ES-I3 (cell line): ENCODE measurements at regions not wholly inside any gene's neighbourhood (a gene's known extent, or its start where the extent isn't known, plus 50 kb on each side); places are given as distances from the start of the nearest gene placed in this dataset.
"Not testable (repeated sequence)": the region's sequence is repeated elsewhere in the genome, so short reads cannot be mapped to it uniquely, and the experiment has no call there.

Source experiments
- H3K36me3 ChIP-seq: 2 replicates; pipeline ENCODE4 v1.6.1; 2013; ENCODE audit warnings: mild to moderate bottlenecking, low read length, control low read depth, moderate library complexity; ENCODE audit not compliant: insufficient read depth
- H3K4me1 ChIP-seq: 2 replicates; pipeline ENCODE4 v1.6.1; 2013; ENCODE audit warnings: mild to moderate bottlenecking, control low read depth, low read length; ENCODE audit not compliant: insufficient read depth
- H3K9ac ChIP-seq: 2 replicates; pipeline ENCODE4 v1.6.1; 2013; ENCODE audit warnings: low read depth, mild to moderate bottlenecking, low read length, moderate library complexity
- H3K9me3 ChIP-seq: 2 replicates; pipeline ENCODE4 v1.6.1; 2013; ENCODE audit warnings: mild to moderate bottlenecking, low read length, moderate library complexity; ENCODE audit not compliant: control insufficient read depth, insufficient read depth

DNA sequence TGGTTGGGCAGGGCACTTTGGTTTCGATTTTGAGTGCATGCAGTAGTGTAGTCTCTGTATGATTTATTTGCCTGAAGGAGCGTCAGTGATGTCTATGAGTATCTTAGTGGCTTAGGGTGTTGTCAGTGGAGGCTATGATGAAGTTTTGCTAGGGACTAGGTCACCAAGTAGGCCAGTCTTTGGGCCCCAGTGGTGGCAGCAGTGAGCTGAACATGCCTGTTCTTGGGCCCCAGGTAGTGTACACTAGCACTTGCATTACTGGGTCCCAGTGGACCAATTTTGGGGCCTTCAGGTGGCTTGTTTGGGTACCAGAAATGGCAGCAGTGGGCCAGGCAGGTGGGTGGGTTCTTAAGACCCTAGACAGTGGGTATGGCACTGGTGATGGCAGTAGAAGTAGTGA, 598.7 kb upstream of the SPRY2 start:
- H3K9ac ChIP-seq = no peak overlapping the region
- no peaks in the 10 kb centered on the region for H3K36me3 ChIP-seq
- H3K9me3 ChIP-seq = no peaks in the 10 kb centered on the region
- no peaks in the 10 kb centered on the region for H3K4me1 ChIP-seq

DNA sequence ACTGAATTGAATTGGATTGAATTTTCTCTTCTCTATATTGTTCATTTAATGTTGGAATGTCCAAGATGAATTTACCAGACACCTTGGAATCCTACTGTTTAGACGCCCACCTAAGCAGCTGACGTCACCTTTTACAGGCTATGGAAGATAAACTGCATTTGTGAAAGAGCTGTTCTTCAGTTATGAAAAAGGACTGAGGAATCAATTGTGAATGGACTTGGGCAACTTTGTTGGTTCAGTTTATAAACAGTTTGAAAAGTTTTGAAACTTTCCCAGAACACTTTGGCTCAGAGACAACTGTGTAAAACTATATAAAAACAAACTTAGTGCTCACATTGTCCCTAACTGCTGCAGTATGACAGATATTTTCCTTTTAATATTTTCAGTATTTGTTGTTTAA, 590.8 kb upstream of the SPRY2 start:
- Histone ChIP-seq H3K36me3 (no peaks in the 10 kb centered on the region), H3K9ac (no peak overlapping the region), H3K4me1 (no peaks in the 10 kb centered on the region), H3K9me3 (no peaks in the 10 kb centered on the region)

DNA sequence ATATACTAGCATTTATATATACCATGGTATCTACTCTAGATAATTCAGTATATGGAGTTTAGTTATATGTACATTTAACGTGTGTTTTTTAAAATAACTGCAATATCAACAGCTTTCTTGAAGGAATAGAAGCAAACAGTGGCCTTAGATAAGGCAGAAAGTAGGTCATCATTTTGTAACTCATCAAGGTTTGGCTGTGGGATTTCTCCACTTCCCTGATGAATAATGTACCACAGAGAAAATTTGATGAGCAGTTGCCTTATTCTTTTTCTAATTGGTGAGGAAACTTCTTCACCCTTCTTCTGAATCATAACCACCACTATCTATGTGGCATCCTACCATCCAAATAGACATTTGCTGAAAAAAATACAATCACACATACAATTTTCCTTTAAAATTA, 590.2 kb upstream of the SPRY2 start:
- no peaks in the 10 kb centered on the region for H3K36me3 ChIP-seq

DNA sequence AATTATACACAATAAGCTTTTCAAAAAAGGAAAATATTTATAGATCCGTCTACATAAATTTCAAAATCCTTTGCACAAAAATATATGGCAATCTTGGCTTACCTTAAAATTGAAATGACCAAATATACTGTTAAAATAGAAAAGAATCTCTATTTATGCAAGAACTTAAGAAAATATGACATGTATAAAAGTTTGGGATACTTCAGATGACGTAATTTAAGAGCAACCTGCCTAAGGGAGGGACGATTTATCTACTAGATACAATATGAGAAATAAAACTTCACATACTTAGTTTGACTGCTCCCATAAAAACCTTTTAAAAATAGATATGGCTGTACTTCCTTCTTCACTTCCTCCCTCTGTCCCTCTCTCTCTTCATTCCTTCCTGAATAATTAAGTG, 587.3 kb upstream of the SPRY2 start:
- H3K36me3 ChIP-seq = no peaks in the 10 kb centered on the region
- H3K9me3 ChIP-seq = no peaks in the 10 kb centered on the region
- no peak overlapping the region for H3K9ac ChIP-seq
- H3K4me1 ChIP-seq = no peaks in the 10 kb centered on the region

More for the DNA sequence above, 590.2 kb upstream of the SPRY2 start:
- Histone ChIP-seq H3K4me1 (no peaks in the 10 kb centered on the region), H3K9me3 (no peaks in the 10 kb centered on the region), H3K9ac (no peak overlapping the region)

DNA sequence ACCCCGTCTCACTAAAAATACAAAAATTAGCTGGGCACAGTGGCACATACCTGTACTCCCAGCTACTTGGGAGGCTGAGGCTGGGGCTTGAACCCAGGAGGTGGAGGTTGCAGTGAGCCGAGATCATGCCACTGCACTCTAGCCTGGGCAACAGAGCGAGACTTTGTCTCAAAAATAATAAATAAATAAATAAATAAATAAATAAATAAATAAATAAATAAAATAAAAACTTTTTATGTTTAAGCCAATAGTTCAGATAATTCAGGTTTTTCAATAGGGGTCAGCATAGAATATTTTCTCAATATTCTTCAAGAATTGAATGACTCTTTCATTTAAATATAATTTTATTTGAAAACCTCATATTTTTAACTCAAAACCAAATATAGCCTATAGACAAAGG, 585.1 kb upstream of the SPRY2 start:
- H3K36me3 ChIP-seq, H3K9me3 ChIP-seq, H3K4me1 ChIP-seq, H3K9ac ChIP-seq: not testable (repeated sequence)

DNA sequence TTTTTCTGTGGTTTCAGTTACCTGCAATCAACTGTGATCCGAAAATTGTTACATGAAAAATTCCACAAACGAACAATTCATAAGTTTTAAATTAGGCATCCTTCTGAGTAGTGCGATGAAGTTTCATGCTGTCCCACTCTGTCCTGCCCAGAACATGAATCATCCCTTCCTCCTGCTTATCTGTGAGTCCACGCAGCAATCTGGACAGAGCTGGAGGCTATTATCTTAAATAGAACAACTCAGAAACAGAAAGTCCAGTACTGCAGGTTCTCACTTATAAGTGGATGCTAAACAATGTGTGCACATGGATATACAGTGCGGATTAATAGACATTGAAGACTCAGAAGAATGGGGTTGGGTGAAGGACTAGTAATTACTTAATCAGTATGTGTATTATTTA, 583.7 kb upstream of the SPRY2 start:
- no peaks in the 10 kb centered on the region for H3K4me1 ChIP-seq
- H3K36me3 ChIP-seq = no peaks in the 10 kb centered on the region
- H3K9me3 ChIP-seq = no peaks in the 10 kb centered on the region
- no peak overlapping the region for H3K9ac ChIP-seq

DNA sequence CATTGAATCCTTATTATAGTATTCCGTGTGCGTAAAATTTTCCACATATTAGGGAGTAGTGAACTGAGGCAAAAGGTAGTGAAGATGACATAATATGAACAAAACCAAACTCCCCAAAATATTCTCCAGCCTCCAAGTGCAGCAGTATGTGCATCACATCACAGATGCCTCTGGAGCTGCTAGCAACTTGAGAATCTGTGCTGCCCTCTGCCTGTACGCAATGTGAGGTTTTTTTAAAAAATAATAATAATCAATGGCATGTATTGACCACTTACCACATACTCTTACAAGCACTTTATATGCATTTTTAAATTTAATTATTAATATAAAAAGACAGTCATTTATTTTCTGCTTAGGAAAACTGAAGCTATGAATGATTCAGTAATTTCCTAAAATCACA, 583.0 kb upstream of the SPRY2 start:
- Histone ChIP-seq H3K36me3 (no peaks in the 10 kb centered on the region), H3K9ac (no peak overlapping the region), H3K4me1 (no peaks in the 10 kb centered on the region), H3K9me3 (no peaks in the 10 kb centered on the region)

DNA sequence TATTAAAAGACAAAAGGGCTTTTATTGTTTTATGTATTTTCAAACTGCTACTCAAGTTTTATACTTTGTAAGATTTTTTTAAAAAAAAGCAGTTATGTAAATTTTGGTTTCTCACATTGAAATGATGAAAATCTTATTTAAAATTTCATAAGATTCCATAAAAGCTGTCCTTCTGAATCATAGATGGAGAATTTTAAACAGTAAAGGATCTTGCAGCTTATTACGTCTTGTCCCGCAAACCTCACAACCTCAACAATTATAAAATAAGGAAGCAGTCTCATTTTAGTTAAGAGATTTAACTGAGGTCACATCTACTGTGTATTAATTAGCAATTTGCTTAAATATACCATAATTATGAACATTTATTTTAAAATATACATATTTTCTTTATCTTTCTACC, 581.0 kb upstream of the SPRY2 start:
- Histone ChIP-seq H3K9ac (no peak overlapping the region), H3K4me1 (no peaks in the 10 kb centered on the region), H3K9me3 (no peaks in the 10 kb centered on the region), H3K36me3 (no peaks in the 10 kb centered on the region)

DNA sequence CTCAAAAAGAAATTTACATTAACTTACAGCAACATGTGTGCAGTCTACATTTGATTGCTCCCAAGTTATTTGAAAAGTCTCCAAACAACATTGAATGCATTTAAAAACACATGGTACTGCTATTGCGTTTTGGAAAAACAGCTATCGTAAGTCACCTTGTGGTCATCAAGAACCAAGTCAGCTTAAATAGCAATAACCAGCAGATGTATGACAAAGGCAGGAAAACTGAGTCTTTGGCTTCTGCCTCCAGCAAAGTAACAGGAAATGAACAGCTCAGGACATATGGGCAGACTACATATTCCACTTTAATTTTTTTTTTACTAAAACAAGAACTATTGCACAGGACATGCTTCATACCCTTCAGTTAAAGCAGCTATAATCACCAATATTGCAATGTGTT, 580.6 kb upstream of the SPRY2 start:
- H3K36me3 ChIP-seq = no peaks in the 10 kb centered on the region
- no peaks in the 10 kb centered on the region for H3K4me1 ChIP-seq
- no peak overlapping the region for H3K9ac ChIP-seq
- H3K9me3 ChIP-seq = no peaks in the 10 kb centered on the region

DNA sequence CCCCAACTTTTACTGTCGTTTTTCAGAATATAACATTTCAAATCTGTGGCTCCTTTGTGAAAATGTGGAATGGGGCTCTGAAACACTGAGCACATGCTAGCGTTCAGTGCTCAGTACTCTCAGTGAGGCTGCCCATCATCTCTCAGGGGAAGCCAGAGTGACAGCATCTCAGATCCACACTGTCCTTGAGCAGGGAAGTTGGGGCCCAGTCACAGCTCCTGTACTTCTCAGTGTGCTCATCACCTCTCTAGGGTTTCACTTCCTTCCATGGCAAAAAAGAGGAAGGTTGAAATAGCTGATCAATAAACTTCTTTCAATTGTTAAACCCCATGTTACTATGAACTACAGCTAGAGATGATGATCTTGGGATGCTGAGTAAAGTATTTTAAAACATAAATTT, 565.9 kb upstream of the SPRY2 start:
- no peaks in the 10 kb centered on the region for H3K36me3 ChIP-seq
- H3K4me1 ChIP-seq = no peaks in the 10 kb centered on the region
- H3K9me3 ChIP-seq = no peaks in the 10 kb centered on the region
- no peak overlapping the region for H3K9ac ChIP-seq

DNA sequence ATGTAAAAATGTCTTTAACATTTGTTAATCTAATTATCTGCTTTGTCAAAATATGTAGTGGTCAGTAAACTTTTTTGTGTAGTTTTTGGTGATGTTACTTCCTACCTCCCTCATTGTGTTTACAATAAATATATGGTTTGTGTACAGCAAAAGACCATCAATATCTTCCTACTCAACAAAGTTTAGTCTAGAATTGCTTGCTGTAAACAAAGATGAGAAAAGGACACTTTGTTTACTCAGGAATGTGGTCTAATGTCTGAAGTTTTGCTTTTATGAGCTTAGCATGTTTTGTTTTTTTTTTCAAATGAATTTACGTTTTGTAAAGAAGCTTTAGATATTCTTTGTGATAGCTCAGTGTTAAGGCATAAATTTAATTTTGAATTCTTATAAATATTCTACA, 563.5 kb upstream of the SPRY2 start:
- Histone ChIP-seq H3K4me1 (no peaks in the 10 kb centered on the region), H3K9me3 (no peaks in the 10 kb centered on the region), H3K36me3 (no peaks in the 10 kb centered on the region), H3K9ac (no peak overlapping the region)

DNA sequence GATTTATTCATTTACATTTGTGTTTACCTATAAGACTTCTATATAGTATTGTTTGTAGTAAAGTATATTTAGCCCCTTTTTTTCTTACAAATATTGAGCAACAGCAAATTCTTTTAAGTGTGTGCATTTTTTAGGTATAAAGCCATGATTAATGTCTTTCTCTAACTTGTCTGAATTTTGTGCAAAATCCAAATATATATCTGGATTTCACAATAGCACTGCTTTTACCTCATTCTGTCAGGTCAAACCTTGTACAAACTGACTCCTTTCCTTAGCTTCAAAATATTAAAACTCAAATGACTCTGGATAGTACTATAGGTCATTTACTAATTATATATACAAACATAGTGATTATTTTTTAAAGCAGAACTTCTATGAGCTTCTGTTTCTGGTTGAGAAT, 563.0 kb upstream of the SPRY2 start:
- Histone ChIP-seq H3K4me1 (no peaks in the 10 kb centered on the region), H3K9ac (no peak overlapping the region), H3K36me3 (no peaks in the 10 kb centered on the region), H3K9me3 (no peaks in the 10 kb centered on the region)

DNA sequence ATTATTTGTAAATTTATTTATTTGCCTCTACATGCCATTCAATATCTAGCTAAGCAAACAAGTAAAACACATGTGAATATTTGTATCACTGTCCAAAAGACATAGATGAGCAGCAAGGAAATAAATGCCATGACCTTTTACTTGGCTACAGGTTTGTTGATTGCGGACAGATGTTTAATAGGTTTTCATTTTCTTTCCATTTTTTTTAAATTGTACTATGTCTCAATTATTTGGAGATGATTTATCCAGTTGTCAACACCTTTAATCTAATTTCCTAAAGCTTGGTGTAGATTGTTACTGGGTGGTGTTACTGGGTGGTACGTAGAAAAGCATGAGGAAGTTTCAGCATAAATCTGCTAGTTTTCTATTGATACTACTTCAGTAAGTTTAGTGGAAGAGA, 560.6 kb upstream of the SPRY2 start:
- Histone ChIP-seq H3K4me1 (no peaks in the 10 kb centered on the region), H3K36me3 (no peaks in the 10 kb centered on the region), H3K9me3 (no peaks in the 10 kb centered on the region), H3K9ac (no peak overlapping the region)

DNA sequence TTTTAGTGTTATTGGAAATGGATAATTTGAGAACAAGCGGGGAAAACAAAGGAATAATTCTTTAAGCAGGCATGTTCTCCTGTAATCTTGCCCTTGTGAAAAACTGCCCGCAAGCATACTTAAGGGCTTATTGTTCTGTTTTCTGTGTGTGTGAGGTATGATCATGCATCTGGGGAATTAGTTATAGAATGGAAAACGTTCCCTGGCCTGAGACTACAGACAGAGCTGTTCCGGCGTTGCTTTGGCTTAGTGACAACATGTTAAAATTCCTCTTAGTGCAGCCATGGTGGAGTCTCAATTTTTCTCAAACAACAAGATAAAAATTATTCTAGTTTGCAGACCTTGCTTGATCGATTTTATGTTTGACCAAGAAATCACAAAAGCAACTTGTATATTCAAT, 560.2 kb upstream of the SPRY2 start:
- no peaks in the 10 kb centered on the region for H3K36me3 ChIP-seq
- no peaks in the 10 kb centered on the region for H3K4me1 ChIP-seq
- H3K9me3 ChIP-seq = no peaks in the 10 kb centered on the region
- H3K9ac ChIP-seq = no peak overlapping the region

DNA sequence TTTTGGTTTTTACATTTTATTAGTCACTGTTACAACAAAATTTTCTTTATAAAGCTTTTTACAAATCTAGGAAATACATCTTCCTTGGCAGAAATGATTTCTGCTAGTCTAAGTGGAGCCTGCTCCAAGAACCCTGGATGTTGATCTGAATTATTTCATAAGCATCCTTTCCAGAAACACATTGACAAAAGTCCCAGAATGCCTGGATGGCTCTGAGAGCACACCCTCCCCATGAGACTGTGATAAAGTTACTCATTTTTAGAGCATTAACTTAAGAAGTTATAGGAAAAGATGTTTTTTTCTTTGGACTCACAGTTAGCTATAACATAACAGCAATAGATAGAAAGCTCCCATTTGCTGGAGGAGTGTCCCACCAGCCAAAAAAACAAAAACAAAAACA, 559.6 kb upstream of the SPRY2 start:
- no peaks in the 10 kb centered on the region for H3K36me3 ChIP-seq

DNA sequence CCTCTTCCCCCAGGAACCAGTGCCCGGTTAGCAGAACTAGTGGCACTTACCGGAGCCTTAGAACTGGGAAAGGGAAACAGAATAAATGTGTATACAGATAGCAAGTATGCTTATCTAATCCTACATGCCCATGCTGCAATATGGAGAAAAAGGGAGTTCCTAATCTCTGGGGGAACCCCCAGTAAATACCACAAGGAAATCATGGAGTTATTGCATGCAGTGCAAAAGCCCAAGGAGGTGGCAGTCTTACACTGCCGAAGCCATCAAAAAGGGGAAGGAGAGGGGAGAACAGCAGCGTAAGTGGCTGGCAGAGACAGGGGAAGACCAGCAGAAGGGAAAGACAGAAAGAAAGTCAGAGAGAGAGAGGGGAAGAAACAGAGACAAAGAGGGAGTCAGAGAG, 556.7 kb upstream of the SPRY2 start:
- not testable (repeated sequence) for H3K9ac ChIP-seq, H3K4me1 ChIP-seq, H3K9me3 ChIP-seq, H3K36me3 ChIP-seq

More for the DNA sequence above, 559.6 kb upstream of the SPRY2 start:
- no peak overlapping the region for H3K9ac ChIP-seq
- no peaks in the 10 kb centered on the region for H3K9me3 ChIP-seq
- H3K4me1 ChIP-seq = no peaks in the 10 kb centered on the region
